ENCODE measurements at regions not wholly inside any gene's neighbourhood (a gene's known extent, or its start where the extent isn't known, plus 50 kb on each side); places are given as distances from the start of the nearest gene placed in this dataset.

DNA sequence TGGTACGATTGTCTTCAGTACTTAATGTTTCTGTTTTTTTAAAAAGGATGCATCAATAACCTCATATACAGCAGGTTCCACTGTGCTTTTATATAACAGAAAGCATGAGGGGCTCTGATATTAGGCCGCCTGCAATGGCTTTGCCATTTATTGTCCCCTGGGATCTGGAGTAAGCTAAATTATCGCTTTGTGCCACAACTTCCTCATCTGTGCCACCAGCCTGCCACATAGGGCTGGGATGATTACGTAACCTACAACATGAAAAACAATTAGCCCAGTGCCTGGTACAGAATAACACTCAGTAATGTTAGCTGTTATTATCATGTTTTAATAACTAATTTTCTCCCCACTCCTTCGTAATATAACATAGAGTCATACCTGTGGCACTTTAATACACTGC lies 65.5 kb upstream of the TRIM2 start:
- TF ChIP-seq POLR2A (IDR thresholded peaks at IDR 0.05) (no peak), CTCF (IDR thresholded peaks at IDR 0.05) (no peak)

Data from thyroid gland (tissue), 4 donors.